ACC112 (cell line): ENCODE measurements at regions not wholly inside any gene's neighbourhood (a gene's known extent, or its start where the extent isn't known, plus 50 kb on each side); places are given as distances from the start of the nearest gene placed in this dataset.
A peak's percentile ranks its signal among the peaks of the same experiment; 100 is the strongest.

Experiments
- H2AFZ ChIP-seq: fragments of 200-600 bp; sonication (generic); one replicate; pipeline ENCODE4 v1.6.0; 2017; ENCODE audit warnings: antibody characterized with exemption, low read length; ENCODE audit not compliant: unreplicated experiment
- H3K27ac ChIP-seq: fragments of 200-600 bp; sonication (generic); 2 replicates; pipeline ENCODE4 v1.5.1; 2014; ENCODE audit warnings: low read depth, mild to moderate bottlenecking, antibody characterized with exemption, low read length, moderate library complexity
- H3K27me3 ChIP-seq: fragments of 200-600 bp; sonication (generic); 2 replicates; pipeline ENCODE4 v1.6.1; 2014; ENCODE audit warnings: mild to moderate bottlenecking, antibody characterized with exemption, low read length, moderate library complexity, mixed read lengths; ENCODE audit not compliant: insufficient read depth
- H3K36me3 ChIP-seq: fragments of 200-600 bp; sonication (generic); 2 replicates; pipeline ENCODE4 v1.6.1; 2016; ENCODE audit warnings: mild to moderate bottlenecking, antibody characterized with exemption, low read length, moderate library complexity, mixed read lengths; ENCODE audit not compliant: insufficient read depth
- H3K4me1 ChIP-seq: fragments of 200-600 bp; sonication (generic); one replicate; pipeline ENCODE4 v1.6.1; 2016; ENCODE audit warnings: low read length, mixed read lengths; ENCODE audit not compliant: insufficient read depth, unreplicated experiment, control insufficient read depth
- H3K4me3 ChIP-seq: fragments of 200-600 bp; sonication (generic); 2 replicates; pipeline ENCODE4 v1.5.1; 2014; ENCODE audit warnings: mild to moderate bottlenecking, low read depth, low read length
- H3K79me2 ChIP-seq: fragments of 200-600 bp; sonication (generic); one replicate; pipeline ENCODE4 v1.6.0; 2016; ENCODE audit warnings: low read length; ENCODE audit not compliant: control insufficient read depth, unreplicated experiment, insufficient read depth

- H3K27me3 ChIP-seq = no peaks in the 10 kb centered on the region
Observed at GRCh38 chr11:19552656-19553260, 159.9 kb upstream of the NAV2 start.

DNA sequence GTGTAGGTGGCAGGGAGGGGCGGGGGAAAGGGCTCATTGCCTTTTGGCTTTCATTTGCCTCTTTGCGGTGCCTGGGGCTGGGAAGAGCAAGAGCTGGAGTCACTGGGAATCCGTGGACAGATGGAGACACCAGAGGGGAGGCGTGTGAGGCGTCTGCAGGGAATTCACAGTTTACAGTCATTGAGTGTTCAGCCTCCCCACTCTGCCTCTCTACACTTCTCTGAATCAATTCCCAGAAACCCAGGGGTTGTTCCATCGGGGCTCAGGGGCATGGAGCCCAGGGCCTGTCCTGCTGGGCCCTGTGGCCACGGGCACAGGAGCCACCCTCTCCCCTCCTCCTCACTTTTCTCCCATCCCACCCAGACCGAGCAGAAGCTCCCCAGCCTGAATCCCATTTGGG, 160.5 kb upstream of the NAV2 start:
- Histone ChIP-seq H2AFZ (no peak overlapping the region), H3K4me3 (no peak overlapping the region)

More at GRCh38 chr11:19552656-19553260, 159.9 kb upstream of the NAV2 start:
- Histone ChIP-seq H3K27ac (no peak overlapping the region), H3K4me3 (no peak overlapping the region), H3K4me1 (peaks cover 13% of the 10 kb centered on the region), H3K36me3 (no peaks in the 10 kb centered on the region), H2AFZ (no peak overlapping the region), H3K79me2 (peaks cover 18% of the 10 kb centered on the region)

DNA sequence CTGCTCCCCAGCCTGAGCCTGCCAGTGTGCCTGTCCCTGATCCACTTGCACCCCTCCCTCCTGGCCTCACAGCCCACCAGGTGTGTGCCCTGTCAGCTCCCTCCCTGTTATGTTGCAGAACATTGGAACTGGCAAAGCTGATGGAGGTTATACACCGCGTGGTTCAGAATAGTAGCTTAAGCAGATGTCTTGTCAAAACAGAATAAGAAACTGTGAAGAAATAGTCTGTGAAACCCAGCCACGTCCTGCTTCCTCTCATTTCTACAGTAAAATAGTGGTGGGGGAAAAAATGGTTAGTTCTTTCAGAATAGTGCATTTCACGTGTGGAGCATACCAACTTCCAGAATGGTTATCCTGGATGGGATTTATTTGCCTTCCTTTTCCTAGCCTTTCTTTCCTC, 161.2 kb upstream of the NAV2 start:
- Histone ChIP-seq H3K4me3 (no peak overlapping the region), H3K36me3 (no peaks in the 10 kb centered on the region), H3K27me3 (no peaks in the 10 kb centered on the region), H3K4me1 (peaks cover 16% of the 10 kb centered on the region), H3K79me2 (peaks cover 18% of the 10 kb centered on the region), H2AFZ (no peak overlapping the region), H3K27ac (no peak overlapping the region)

More for the DNA sequence above, 160.5 kb upstream of the NAV2 start:
- H3K4me1 ChIP-seq = peaks cover 13% of the 10 kb centered on the region
- no peaks in the 10 kb centered on the region for H3K27me3 ChIP-seq
- H3K27ac ChIP-seq = no peak overlapping the region
- no peaks in the 10 kb centered on the region for H3K36me3 ChIP-seq
- H3K79me2 ChIP-seq = peaks cover 18% of the 10 kb centered on the region

DNA sequence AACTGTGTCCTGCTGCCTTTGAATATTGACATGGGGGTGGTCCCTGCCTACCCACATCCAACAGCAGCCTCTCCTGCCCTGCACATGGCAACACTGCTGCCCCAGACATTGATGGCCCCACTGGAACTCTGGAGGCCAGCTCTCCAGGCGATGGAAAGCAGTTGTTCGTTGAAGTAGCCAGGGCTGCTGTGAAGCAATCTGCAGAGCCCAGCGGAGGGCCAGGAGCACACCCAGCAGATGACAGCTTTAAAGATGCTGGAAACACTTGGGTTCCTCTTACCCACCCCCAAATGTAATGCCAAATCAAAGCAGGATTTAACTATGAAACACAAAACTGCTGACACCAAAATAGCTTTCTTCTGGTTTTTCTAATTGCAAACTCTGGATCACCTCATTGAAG, 165.6 kb upstream of the NAV2 start:
- no peak overlapping the region for H3K27ac ChIP-seq
- no peak overlapping the region for H3K4me3 ChIP-seq
- peaks cover 10% of the 10 kb centered on the region for H3K79me2 ChIP-seq
- H3K4me1 ChIP-seq = peaks cover 8% of the 10 kb centered on the region
- no peak overlapping the region for H2AFZ ChIP-seq
- no peaks in the 10 kb centered on the region for H3K27me3 ChIP-seq
- no peaks in the 10 kb centered on the region for H3K36me3 ChIP-seq

GRCh38 chr11:19546325-19546724, 166.3 kb upstream of the NAV2 start:
- Histone ChIP-seq H3K4me1 (peaks cover 8% of the 10 kb centered on the region), H3K4me3 (no peak overlapping the region), H3K79me2 (peaks cover 10% of the 10 kb centered on the region), H2AFZ (no peak overlapping the region), H3K27ac (peak overlapping the region; percentile 11; the same call in 1 of the 2 replicates), H3K36me3 (no peaks in the 10 kb centered on the region), H3K27me3 (no peaks in the 10 kb centered on the region)

DNA sequence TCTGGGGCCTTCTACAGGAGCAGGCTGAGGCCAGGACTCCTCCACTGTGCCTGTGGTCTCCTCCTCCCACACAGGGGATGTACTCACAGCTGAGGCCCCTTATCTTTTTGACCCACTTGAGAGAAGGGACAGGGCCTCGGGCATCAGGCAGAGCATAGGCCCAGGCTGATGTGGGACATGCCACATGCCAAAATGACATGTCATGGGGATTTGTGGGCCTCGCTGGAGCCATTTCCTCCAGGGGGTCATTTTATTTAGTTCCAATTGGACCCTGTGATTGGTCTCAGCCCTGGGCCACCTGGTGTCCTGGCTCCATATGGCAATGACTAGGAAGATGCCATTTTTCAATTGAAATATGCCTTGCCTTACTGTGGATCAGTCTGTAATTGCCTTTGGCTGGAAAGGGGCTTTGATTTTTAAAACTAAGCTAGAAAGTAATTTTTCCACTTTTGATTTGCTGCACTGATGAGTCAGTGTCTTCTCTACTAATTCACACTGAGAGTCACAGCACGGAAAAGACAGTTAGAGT, 171.1 kb upstream of the NAV2 start:
- Histone ChIP-seq H3K4me1 (peaks cover 6% of the 10 kb centered on the region), H2AFZ (no peak overlapping the region), H3K36me3 (no peaks in the 10 kb centered on the region), H3K4me3 (no peak overlapping the region), H3K27me3 (no peaks in the 10 kb centered on the region), H3K27ac (no peak overlapping the region), H3K79me2 (peaks cover 16% of the 10 kb centered on the region)

DNA sequence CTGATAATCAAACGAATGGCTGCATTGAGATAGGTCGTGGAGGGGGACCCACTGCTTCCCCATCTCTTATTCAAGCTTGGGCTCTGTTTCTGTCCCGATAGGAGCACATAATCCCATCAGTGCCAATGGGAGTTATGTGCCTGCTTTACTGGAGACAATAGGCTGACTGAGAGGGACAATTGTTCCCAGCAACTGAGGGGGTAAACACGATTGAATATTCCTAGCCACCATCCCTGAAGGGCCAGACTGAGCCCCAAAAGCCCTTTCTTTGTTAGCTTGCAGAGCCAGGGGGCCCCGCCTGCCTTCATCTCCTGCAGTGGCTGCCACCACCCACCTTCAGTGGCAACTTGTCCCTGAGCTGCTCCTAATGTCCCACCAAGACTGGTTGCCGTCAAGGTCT, 172.8 kb upstream of the NAV2 start:
- Histone ChIP-seq H3K79me2 (peaks cover 16% of the 10 kb centered on the region), H3K36me3 (no peaks in the 10 kb centered on the region), H3K4me3 (no peak overlapping the region), H3K4me1 (no peaks in the 10 kb centered on the region), H2AFZ (no peak overlapping the region), H3K27ac (no peak overlapping the region), H3K27me3 (no peaks in the 10 kb centered on the region)

DNA sequence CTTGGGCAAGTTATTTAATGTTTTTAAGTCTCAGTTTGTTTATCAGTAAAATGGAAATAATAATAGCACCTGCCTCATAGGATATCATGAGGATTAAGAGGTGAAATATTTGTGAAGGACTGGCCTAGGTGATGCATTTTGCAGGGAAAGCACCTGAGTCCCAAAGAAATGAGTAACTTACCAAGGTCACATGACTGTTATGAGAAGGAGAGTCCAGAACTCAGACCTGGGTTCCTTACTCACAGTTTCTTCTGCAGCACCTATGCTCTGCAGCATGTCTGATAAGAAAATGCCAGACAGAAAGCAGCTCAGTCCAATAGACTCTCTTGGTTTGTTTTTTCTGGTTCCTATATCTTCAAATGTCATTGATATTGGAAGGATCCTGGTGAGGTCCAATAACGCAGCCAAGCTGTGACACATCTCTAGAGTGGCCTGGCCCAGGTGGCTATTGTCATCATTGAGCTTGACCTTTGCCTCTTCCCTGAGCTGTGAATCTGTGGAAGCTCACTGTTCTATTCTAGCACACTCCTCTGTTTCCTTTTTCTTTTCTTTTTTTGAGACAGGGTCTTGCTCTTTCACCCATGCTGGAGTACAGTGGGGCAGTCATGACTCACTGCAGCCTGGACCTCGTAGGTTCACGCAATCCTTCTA, 174.7 kb upstream of the NAV2 start:
- H3K27ac ChIP-seq = no peak overlapping the region
- no peaks in the 10 kb centered on the region for H3K4me1 ChIP-seq
- H3K27me3 ChIP-seq = no peaks in the 10 kb centered on the region
- no peak overlapping the region for H3K4me3 ChIP-seq
- no peaks in the 10 kb centered on the region for H3K36me3 ChIP-seq
- peaks cover 12% of the 10 kb centered on the region for H3K79me2 ChIP-seq
- no peak overlapping the region for H2AFZ ChIP-seq

- H3K36me3 ChIP-seq = no peaks in the 10 kb centered on the region
- H3K27ac ChIP-seq = no peak overlapping the region
- no peak overlapping the region for H3K4me3 ChIP-seq
- H3K27me3 ChIP-seq = no peaks in the 10 kb centered on the region
- H3K79me2 ChIP-seq = peaks cover 17% of the 10 kb centered on the region
- H3K4me1 ChIP-seq = no peaks in the 10 kb centered on the region
- H2AFZ ChIP-seq = no peak overlapping the region
Observed at GRCh38 chr11:19536131-19536530, 176.5 kb upstream of the NAV2 start.

GRCh38 chr11:19530505-19530904, 182.1 kb upstream of the NAV2 start:
- H3K4me3 ChIP-seq = no peak overlapping the region
- H2AFZ ChIP-seq = no peak overlapping the region
- no peaks in the 10 kb centered on the region for H3K27me3 ChIP-seq
- H3K4me1 ChIP-seq = no peaks in the 10 kb centered on the region
- peaks cover 37% of the 10 kb centered on the region for H3K79me2 ChIP-seq
- H3K36me3 ChIP-seq = no peaks in the 10 kb centered on the region
- H3K27ac ChIP-seq = no peak overlapping the region

- Histone ChIP-seq H3K36me3 (no peaks in the 10 kb centered on the region), H2AFZ (no peak overlapping the region), H3K79me2 (peaks cover 57% of the 10 kb centered on the region), H3K27me3 (no peaks in the 10 kb centered on the region), H3K4me1 (no peaks in the 10 kb centered on the region), H3K4me3 (no peak overlapping the region), H3K27ac (no peak overlapping the region)
Observed at GRCh38 chr11:19526119-19526518, 186.5 kb upstream of the NAV2 start.
